Thoracic aorta (tissue), 2 donors: ENCODE measurements at regions not wholly inside any gene's neighbourhood (a gene's known extent, or its start where the extent isn't known, plus 50 kb on each side); places are given as distances from the start of the nearest gene placed in this dataset.

Experiments
- ATAC-seq: fragments of 150-250 bp; one replicate; pipeline ENCODE4 v1.8.0; 2017; ENCODE audit warnings: low read depth; ENCODE audit not compliant: insufficient number of reproducible peaks, low FRiP score
- DNase-seq: peaks from one replicate; pipeline ENCODE4 v3.0.0-alpha.2; 2020; ENCODE audit warnings: low spot score
- H3K27ac ChIP-seq, 2 donors: fragments of 200-600 bp; sonication (generic); 1 replicate in 1 of 2; 2 replicates in 1 of 2; pipeline ENCODE4 v1.5.1; 2016; ENCODE audit warnings: mild to moderate bottlenecking in 2 of 2, moderate library complexity in 2 of 2
- H3K27me3 ChIP-seq: fragments of 200-600 bp; sonication (generic); replicated peaks from 2 replicates; pipeline ENCODE4 v1.6.0; 2016; ENCODE audit warnings: mild to moderate bottlenecking; ENCODE audit not compliant: insufficient read depth
- H3K36me3 ChIP-seq: fragments of 200-600 bp; sonication (generic); one replicate; pipeline ENCODE4 v1.5.1; 2016
- H3K4me1 ChIP-seq, 2 donors: fragments of 200-600 bp; sonication (generic); 1 replicate in 1 of 2; 2 replicates in 1 of 2; pipeline versions ENCODE4 v1.5.1 to v1.6.0; 2016; ENCODE audit warnings: low read depth in 2 of 2, mild to moderate bottlenecking in 1 of 2; ENCODE audit not compliant: control insufficient read depth in 1 of 2
- H3K4me3 ChIP-seq: fragments of 200-600 bp; sonication (generic); 2 replicates; pipeline ENCODE4 v1.5.1; 2016; ENCODE audit warnings: mild to moderate bottlenecking
- H3K9me3 ChIP-seq: fragments of 200-600 bp; sonication (generic); 2 replicates; pipeline ENCODE4 v1.5.1; 2016
- TF ChIP-seq, protein P1 (sequence below): fragments of 200-600 bp; sonication (generic); IDR thresholded peaks from one replicate; pipeline ENCODE4 v1.5.1; 2019; ENCODE audit warnings: antibody characterized with exemption

DNA sequence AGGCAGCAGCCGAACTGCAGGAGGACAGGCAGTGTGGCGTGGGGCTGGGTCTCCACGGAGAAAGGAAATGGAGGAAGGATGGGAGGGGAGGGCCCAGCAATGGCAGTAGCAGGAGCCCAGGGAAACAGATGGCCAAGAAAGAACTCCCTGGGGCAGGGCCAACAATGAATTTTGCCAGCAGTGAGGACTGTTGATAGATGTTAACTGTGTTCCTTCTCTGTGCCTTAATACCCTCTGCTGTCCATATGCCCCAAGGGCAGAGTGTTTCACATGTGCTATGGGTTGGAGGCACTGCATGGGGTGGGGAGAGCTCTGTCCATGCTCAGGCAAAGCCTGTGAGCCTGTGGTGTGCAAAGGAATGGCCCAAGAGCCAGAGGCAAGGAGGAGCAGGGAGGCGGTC, 70.8 kb upstream of the POMGNT2 start:
- H3K9me3 ChIP-seq: no peaks in the 10 kb centered on the region
- TF ChIP-seq, protein P1, sequence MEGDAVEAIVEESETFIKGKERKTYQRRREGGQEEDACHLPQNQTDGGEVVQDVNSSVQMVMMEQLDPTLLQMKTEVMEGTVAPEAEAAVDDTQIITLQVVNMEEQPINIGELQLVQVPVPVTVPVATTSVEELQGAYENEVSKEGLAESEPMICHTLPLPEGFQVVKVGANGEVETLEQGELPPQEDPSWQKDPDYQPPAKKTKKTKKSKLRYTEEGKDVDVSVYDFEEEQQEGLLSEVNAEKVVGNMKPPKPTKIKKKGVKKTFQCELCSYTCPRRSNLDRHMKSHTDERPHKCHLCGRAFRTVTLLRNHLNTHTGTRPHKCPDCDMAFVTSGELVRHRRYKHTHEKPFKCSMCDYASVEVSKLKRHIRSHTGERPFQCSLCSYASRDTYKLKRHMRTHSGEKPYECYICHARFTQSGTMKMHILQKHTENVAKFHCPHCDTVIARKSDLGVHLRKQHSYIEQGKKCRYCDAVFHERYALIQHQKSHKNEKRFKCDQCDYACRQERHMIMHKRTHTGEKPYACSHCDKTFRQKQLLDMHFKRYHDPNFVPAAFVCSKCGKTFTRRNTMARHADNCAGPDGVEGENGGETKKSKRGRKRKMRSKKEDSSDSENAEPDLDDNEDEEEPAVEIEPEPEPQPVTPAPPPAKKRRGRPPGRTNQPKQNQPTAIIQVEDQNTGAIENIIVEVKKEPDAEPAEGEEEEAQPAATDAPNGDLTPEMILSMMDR: no peak
- ATAC-seq: no peak
- H3K4me3 ChIP-seq: no peak overlapping the region
- no peak for DNase-seq
- H3K27me3 ChIP-seq: no peaks in the 10 kb centered on the region
- H3K36me3 ChIP-seq: no peaks in the 10 kb centered on the region
- no peaks in the 10 kb centered on the region for H3K4me1 ChIP-seq
- no peak overlapping the region for H3K27ac ChIP-seq

DNA sequence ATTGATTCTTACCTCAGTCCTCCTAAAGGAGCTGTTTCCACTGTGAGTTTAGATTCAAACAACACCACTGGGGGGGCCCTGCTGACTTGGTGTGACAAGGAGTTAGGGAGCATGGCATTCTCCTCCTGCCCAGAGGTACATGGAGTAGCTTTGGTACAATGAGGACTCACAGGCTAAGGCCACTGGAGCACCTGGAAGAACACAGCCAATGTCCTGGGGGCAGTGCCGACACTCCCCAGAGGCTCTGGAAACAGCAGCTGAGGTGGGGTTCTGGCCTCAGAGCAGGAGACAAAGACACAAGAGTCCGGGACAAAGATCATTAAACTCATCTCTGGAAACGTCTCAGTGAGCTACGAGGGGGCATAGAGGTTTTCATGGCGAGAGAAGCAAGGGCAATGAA, 69.7 kb upstream of the POMGNT2 start:
- Histone ChIP-seq H3K36me3 (no peaks in the 10 kb centered on the region), H3K27me3 (no peaks in the 10 kb centered on the region), H3K9me3 (no peaks in the 10 kb centered on the region), H3K27ac (no peak overlapping the region), H3K4me3 (no peak overlapping the region), H3K4me1 (no peaks in the 10 kb centered on the region)
- DNase-seq: no peak
- TF ChIP-seq, protein P1: no peak
- ATAC-seq: no peak

DNA sequence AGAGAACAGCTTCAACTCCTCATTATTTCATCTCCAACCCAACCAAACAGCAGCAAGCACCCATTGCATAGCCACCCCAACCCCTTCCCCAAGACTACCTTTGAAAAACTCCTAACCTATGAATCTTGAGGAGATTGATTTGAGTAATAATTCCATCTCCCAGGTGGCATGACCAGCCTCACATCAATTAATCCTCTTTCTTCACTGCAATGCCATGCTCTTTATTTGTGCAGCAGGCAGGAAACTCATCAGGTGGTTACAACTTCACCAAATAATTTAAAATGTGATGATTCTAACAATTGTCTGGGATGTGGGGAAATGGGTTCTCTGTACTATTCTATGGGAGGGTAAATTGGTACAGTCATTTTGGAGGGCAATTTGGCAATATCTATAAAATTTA, 68.1 kb upstream of the POMGNT2 start:
- TF ChIP-seq, protein P1: no peak
- H3K4me1 ChIP-seq: no peaks in the 10 kb centered on the region
- H3K27me3 ChIP-seq: no peaks in the 10 kb centered on the region
- no peaks in the 10 kb centered on the region for H3K36me3 ChIP-seq
- H3K4me3 ChIP-seq: no peak overlapping the region
- no peak for DNase-seq
- H3K9me3 ChIP-seq: no peaks in the 10 kb centered on the region
- H3K27ac ChIP-seq: no peak overlapping the region
- no peak for ATAC-seq

DNA sequence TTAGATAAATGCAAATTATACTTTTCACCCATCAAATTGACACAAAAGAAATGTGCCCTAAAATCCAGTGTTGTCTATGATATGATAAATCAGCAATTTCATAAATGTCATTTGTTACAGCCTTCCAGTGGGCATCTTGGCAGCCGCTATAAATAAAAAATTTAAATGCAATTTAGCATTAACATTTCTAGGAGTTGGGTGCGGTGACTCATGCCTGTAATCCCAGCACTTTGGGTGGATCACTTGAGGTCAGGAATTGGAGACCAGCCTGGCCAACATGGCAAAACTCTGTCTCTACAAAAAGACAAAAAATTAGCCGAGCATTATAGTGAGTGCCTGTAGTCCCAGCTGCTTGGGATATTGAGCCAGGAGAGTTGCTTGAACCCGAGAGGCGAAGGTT, 65.9 kb upstream of the POMGNT2 start:
- Histone ChIP-seq H3K27ac (no peak overlapping the region), H3K4me1 (no peaks in the 10 kb centered on the region), H3K27me3 (no peaks in the 10 kb centered on the region), H3K36me3 (no peaks in the 10 kb centered on the region), H3K4me3 (no peak overlapping the region), H3K9me3 (no peaks in the 10 kb centered on the region)
- ATAC-seq (no peak), DNase-seq (no peak)
- TF ChIP-seq, protein P1: no peak

DNA sequence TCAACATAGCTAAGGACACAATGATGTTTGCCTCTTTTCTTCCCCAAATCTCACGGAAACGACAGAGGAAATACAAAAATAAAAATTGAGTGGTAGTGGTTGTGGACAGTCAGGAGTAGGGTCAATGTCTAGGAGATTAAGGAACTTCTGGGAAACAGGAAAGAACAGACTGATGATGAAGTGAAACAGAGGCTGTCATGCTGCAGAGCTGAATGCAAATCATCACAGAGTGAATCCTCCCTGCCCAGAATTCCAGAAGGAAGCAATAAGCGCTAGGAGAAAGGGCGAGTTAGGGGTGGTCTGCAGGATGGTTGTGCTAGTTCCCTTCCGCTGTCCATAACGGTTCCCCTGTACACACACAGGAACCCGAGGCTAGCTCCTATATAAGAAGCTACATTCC, 64.7 kb upstream of the POMGNT2 start:
- no peaks in the 10 kb centered on the region for H3K9me3 ChIP-seq
- ATAC-seq (no peak), DNase-seq (no peak)
- no peak overlapping the region for H3K4me3 ChIP-seq
- no peak overlapping the region for H3K27ac ChIP-seq
- no peaks in the 10 kb centered on the region for H3K36me3 ChIP-seq
- no peaks in the 10 kb centered on the region for H3K27me3 ChIP-seq
- H3K4me1 ChIP-seq: no peaks in the 10 kb centered on the region
- TF ChIP-seq, protein P1: no peak
